Duodenal mucosa (tissue), 2 donors: ENCODE measurements at regions not wholly inside any gene's neighbourhood (a gene's known extent, or its start where the extent isn't known, plus 50 kb on each side); places are given as distances from the start of the nearest gene placed in this dataset.

ENCODE experiments used
- H3K27ac ChIP-seq: one replicate; pipeline ENCODE4 v1.7.0; 2013; ENCODE audit warnings: low read depth, low read length
- H3K27me3 ChIP-seq, 2 donors: one replicate each; pipeline ENCODE4 v1.7.0; 2013; ENCODE audit warnings: low read length in 2 of 2, control low read depth in 1 of 2; ENCODE audit not compliant: insufficient read depth in 2 of 2, control insufficient read depth in 1 of 2
- H3K36me3 ChIP-seq, 2 donors: one replicate each; pipeline ENCODE4 v1.7.0; 2013; ENCODE audit warnings: low read length in 2 of 2, control low read depth in 1 of 2; ENCODE audit not compliant: insufficient read depth in 2 of 2, control insufficient read depth in 1 of 2
- H3K4me1 ChIP-seq, 2 donors: one replicate each; pipeline ENCODE4 v1.7.0; 2013; ENCODE audit warnings: low read length in 2 of 2, control low read depth in 1 of 2; ENCODE audit not compliant: insufficient read depth in 2 of 2, control insufficient read depth in 1 of 2
- H3K4me3 ChIP-seq, 2 donors: one replicate each; pipeline ENCODE4 v1.7.0; 2013; ENCODE audit warnings: low read length in 2 of 2, low read depth in 1 of 2
- H3K9ac ChIP-seq, 2 donors: one replicate each; pipeline ENCODE4 v1.7.0; 2013; ENCODE audit warnings: low read length in 2 of 2, low read depth in 1 of 2
- H3K9me3 ChIP-seq, 2 donors: one replicate each; pipeline ENCODE4 v1.7.0; 2013; ENCODE audit warnings: low read length in 2 of 2, control low read depth in 1 of 2; ENCODE audit not compliant: control insufficient read depth in 1 of 2

DNA sequence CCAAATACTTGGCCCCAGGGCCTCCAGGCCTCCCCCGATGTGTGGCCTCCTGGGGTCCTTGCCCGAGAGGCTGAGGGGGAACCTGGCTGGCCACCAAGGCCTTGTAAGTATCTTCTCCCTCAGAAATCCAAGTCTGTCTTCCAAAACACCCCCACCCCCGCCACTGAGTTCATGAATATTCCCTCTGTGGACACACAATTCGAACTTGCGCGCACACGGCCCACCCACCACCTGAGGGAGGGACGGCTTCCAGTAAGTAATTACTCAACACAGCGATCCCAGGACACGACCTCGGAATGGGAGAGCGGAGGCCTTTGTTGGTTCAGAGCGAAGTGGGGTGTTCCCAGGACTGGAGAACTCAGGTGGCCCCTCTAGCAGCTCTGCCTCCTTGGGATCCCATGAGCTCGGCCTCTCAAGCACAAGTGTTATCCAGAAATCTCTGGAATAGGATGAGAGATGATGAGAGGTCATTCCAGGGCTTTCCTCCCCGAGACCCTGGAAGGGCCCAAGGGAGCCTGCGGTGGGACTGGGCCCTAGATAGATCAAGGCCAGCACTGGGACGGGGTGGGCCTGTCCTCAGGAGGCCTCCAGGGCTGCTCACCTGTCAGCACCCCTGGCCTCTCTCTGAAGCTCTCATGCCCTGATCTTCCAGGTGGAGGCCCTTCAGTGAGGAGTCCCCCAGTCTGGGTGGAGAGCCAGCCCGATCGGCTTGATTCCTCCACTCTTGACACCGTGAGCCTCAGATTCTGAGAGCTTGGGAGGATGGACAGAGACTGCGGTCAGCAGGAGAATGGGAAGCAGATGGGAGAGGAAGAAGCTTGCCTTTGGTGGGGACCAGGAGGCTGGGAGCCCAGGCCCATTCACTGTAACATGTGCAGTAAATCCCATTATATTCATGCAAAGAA is 219.0 kb upstream of the RTL1 start:
- Histone ChIP-seq H3K36me3 (no peaks in the 10 kb centered on the region), H3K27me3 (no peaks in the 10 kb centered on the region), H3K4me3 (no peak overlapping the region), H3K27ac (no peak overlapping the region), H3K9me3 (no peaks in the 10 kb centered on the region), H3K9ac (no peak overlapping the region), H3K4me1 (peaks cover 0 to 3% of the 10 kb centered on the region in 2 donors)

DNA sequence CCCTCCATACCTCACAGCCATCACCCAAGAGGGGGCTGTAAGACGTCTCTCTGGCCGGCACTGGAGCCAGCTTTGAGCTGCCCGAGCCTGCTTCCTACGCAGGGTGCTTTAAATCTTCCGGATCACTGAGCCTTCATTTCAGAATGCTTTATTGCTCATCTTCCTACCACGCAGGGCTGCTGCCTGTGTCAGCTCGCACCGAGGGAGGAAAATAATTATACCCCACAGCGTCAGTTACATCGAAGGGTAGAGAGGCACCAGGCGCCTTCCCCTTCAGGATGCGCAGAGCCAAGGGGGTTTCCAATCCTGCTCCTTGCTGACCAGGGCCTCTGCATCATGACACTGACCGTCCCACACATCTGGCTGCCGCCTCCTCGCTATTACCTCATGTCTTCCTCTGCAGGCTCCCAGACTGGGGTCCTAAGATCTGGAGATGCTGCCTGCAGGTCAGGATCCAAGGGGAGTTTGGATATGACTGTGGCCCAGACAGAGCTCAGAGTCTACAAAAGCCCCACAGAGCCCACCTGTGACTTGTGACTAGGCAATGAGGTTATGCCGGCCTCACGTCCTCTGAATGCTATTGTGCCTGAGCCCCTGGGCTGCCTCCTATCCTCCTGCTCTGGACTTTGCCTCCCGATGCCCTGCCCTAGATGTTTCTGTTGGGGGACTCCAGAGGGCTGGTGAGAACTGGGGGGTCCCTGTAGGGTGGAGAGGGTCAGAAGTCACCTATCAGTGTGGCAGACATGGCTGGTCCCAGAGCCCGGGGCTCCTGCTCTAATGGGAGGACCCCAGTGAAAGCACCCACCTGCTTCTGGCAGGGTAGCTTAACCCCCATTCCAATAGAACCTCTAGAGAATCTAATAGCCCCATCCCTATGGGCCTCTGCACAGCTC is 220.3 kb upstream of the RTL1 start:
- H3K27me3 ChIP-seq, result no peaks in the 10 kb centered on the region
- no peak overlapping the region for H3K4me3 ChIP-seq
- no peaks in the 10 kb centered on the region for H3K9me3 ChIP-seq
- H3K36me3 ChIP-seq, result no peaks in the 10 kb centered on the region
- H3K27ac ChIP-seq, result no peak overlapping the region
- H3K9ac ChIP-seq, result no peak overlapping the region
- peaks cover 0 to 3% of the 10 kb centered on the region in 2 donors for H3K4me1 ChIP-seq

DNA sequence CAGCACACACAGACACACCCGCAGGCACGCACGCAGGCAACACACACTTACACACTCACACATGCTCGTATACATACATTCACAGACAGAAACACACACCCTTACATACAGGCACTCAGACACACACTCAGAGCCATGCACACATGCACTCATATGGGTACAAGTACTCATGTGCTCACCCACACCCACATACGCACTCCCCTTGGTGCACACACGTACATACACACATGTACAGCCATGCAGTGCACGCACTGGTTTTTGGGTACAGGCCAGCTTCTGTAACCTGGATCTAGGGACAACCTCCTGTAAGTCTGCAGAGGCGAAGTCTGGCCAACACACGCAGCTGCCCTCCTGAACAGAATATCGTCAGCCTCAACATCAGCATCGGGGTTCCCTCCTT is 221.3 kb upstream of the RTL1 start:
- Histone ChIP-seq H3K9me3 (no peaks in the 10 kb centered on the region), H3K9ac (no peak overlapping the region), H3K4me1 (peaks cover 0 to 3% of the 10 kb centered on the region in 2 donors), H3K27me3 (no peaks in the 10 kb centered on the region), H3K27ac (no peak overlapping the region), H3K4me3 (no peak overlapping the region), H3K36me3 (no peaks in the 10 kb centered on the region)

DNA sequence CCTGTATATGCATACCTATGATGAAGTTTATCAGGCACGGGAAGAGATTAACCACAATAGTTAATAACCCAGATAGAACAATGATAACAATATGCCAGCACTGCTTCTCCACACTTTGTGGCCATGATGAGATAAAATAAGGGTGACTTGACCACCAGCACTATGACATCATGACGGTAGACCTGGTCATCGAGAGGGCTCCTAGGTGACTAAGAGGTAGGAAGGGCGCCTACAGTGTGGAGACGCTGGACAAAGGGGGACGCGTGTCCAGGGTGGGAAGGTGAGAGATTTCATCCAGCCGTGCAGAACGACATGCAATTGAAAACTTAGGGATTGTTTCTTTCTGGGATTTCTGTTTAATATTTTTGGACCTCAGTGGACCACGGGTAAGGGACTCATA is 221.8 kb upstream of the RTL1 start:
- no peak overlapping the region for H3K27ac ChIP-seq
- H3K4me3 ChIP-seq, result no peak overlapping the region
- H3K27me3 ChIP-seq, result no peaks in the 10 kb centered on the region
- no peak overlapping the region for H3K9ac ChIP-seq
- no peaks in the 10 kb centered on the region for H3K9me3 ChIP-seq
- H3K36me3 ChIP-seq, result no peaks in the 10 kb centered on the region
- peaks cover 0 to 3% of the 10 kb centered on the region in 2 donors for H3K4me1 ChIP-seq

DNA sequence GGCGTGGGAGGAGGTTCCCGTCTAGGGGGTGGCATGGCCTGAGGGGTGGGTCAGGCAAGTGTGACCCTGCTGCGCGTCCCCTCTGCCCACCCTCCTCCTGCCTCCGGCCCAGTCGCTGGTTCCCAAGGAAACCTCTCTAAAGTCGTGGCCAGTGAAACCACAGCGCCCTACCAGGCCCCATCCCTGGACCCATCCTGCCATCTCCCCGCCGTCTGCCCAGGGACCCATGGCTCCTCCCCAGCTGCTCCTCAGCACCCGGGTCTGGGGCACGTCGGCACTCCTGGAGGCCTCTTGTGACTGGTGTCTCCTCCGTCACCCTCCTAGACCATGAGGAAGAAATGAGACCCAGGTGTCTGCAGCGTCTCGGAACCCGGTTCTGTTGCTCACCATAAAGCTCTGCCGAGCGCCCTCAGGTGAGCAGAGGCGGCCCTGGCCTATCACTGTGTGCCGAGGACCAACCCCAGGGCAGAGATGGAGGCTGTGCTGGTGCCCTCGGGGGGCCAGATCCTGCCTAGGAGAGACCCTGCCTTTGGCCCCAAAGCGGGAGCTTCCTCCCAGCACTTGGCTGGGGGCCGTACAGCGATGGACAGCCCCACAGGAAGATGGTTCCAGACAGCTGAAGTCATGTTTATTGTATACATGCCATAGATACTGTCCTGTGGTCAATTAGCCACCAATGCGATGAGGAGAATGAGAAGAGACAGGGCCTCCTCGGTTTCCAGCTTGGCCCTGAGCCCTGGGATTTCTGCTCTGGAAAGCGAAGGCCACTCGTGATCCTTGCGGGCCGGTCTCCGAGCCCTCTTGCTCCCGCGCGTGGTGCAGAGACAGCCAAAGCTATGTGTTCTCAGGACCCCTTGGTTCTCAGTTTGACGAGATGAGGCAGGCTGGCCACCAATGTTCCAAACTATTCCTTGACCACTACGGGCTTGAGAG is 222.5 kb upstream of the RTL1 start:
- Histone ChIP-seq H3K27me3 (no peaks in the 10 kb centered on the region), H3K9ac (no peak overlapping the region), H3K36me3 (no peaks in the 10 kb centered on the region), H3K4me1 (peaks cover 0 to 3% of the 10 kb centered on the region in 2 donors), H3K27ac (no peak overlapping the region), H3K4me3 (no peak overlapping the region), H3K9me3 (no peaks in the 10 kb centered on the region)

DNA sequence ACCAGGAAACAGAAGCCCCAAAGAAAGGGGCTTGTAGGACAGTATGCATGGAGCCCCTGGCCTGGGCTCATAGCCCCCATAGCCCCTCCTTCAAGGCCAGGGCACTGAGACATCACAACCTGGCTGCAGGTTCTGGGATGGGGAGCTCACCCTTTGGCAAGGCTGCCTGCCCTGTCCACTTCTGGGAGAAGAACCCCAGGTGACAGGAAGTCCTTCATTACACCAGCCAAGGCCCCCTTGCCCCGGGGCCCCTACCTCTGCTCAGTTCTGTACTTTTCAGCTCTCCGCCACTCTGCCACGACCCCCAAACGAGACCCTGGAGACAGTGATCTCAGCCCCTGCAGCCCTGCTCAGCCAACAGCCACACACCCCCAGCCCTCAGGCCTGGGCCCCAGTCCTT is 223.2 kb upstream of the RTL1 start:
- Histone ChIP-seq H3K36me3 (no peaks in the 10 kb centered on the region), H3K4me3 (no peak overlapping the region), H3K9ac (no peak overlapping the region), H3K4me1 (peaks cover 0 to under 1% of the 10 kb centered on the region in 2 donors), H3K9me3 (no peaks in the 10 kb centered on the region), H3K27ac (no peak overlapping the region), H3K27me3 (no peaks in the 10 kb centered on the region)

DNA sequence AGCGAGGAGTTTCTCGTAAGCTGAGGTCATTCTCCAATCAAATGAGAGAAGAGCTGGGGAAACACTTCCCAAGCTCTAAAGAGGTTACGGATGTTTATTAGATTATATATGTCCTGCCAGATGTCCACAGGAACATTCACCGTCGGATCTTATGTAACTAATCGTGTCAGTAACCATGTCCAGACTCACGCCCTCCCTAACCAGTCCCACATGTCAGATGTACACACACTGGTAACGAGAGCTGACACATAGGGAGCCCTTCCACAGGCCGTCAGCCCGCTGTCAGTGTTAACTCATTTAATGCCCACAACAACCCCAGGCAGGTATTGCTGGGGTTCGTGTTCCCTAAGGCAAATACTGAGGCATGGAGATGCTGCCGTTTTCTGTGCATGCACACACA is 223.7 kb upstream of the RTL1 start:
- Histone ChIP-seq H3K27ac (no peak overlapping the region), H3K9me3 (no peaks in the 10 kb centered on the region), H3K27me3 (no peaks in the 10 kb centered on the region), H3K36me3 (no peaks in the 10 kb centered on the region), H3K9ac (no peak overlapping the region), H3K4me3 (no peak overlapping the region), H3K4me1 (no peaks in the 10 kb centered on the region)

DNA sequence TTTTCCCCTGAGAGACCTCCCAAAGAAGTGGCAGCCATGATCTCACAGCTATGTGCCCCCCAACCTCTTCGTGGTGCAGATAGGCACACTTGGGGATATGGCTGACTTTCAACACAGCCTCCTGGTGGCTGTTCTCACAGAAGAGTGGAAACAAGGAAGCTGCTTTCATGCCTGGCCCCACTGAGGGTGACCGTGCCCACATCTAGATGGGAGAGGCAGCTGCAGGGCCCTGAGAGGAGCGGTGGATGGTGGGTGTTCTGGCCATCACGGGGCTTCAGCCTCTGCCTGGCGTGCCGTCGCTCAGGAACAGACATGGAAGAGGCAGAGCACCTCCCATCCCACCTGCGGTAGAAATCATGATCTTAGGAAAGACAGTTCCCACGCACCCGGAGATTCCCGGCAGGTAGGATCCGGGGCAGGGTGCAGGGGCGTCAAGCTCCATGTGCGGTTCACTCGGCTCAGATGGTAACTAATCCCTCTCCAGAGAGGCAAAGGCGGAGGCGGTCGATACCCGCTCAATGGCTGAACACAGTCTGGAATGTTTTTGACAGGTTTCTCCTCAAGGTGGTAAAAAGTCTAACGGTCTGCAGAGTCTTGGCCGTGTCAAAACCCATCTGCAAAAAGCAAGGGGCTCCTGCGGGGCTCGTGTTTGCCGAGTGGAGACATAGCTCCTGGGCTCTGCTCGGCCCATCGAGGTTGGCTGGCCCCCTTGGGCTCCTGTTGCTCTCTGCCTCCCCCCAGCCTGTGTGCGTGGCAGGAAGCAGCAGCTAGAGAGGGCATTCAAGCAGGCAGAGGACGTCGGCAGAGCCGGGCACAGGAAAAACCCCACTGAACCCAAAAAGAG is 225.2 kb upstream of the RTL1 start:
- no peak overlapping the region for H3K27ac ChIP-seq
- no peaks in the 10 kb centered on the region for H3K4me1 ChIP-seq
- no peaks in the 10 kb centered on the region for H3K27me3 ChIP-seq
- H3K4me3 ChIP-seq, result no peak overlapping the region
- H3K9me3 ChIP-seq, result no peaks in the 10 kb centered on the region
- no peaks in the 10 kb centered on the region for H3K36me3 ChIP-seq
- H3K9ac ChIP-seq, result no peak overlapping the region

DNA sequence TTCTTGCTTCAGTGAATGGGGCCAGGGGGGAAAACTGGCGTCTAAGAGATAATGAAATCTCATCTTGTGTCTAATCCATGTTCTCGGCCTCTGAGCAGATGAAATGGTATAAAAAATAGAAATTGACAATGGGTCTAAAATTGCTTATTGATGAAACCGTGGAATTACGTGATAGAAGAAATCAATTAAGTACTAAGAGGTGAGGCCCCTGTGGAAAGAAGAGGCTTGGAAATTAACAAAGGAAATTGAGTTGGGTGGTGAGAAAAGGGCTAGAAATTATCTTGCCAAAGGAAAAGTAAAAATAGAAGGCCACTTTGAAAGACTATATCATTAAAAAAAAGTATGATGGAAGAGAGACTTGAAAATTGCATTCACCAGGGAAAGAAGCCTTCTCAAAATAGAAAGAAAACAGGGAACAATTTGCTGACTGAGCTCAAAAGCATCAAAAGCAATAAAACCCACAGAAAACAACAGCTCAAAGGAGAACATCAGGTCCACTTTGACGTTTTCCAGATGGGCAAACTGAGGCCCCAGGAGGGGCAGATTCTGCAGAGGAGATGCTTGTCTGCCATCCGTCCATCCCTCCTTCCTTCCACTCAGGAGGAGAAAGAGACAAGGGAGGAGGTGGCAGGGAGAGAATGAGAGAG is 226.1 kb upstream of the RTL1 start:
- H3K9me3 ChIP-seq, result no peaks in the 10 kb centered on the region
- H3K9ac ChIP-seq, result no peak overlapping the region
- H3K27ac ChIP-seq, result no peak overlapping the region
- H3K4me1 ChIP-seq, result no peaks in the 10 kb centered on the region
- no peaks in the 10 kb centered on the region for H3K36me3 ChIP-seq
- H3K27me3 ChIP-seq, result no peaks in the 10 kb centered on the region
- no peak overlapping the region for H3K4me3 ChIP-seq
